Small intestine (tissue), 7 donors: ENCODE measurements at regions not wholly inside any gene's neighbourhood (a gene's known extent, or its start where the extent isn't known, plus 50 kb on each side); places are given as distances from the start of the nearest gene placed in this dataset.

Experiments used
- DNase-seq, 2 donors: peaks; one replicate each; pipeline versions ENCODE4 v3.0.0 to v3.0.0-alpha.2; 2013
- FAIRE-seq: peaks from 2 replicates; lab custom pipeline; 2012; peaks lifted over from hg19 to GRCh38; lab: Jason Lieb, UNC
- H3K27ac ChIP-seq, 3 donors: one replicate each; pipeline ENCODE4 v1.5.1; 2013; ENCODE audit warnings: low read length in 2 of 3, mild to moderate bottlenecking in 2 of 3, control low read depth in 1 of 3, inconsistent platforms in 1 of 3, low read depth in 1 of 3, moderate library complexity in 1 of 3
- H3K27me3 ChIP-seq, 3 donors: one replicate each; pipeline ENCODE4 v1.6.1; 2013; ENCODE audit warnings: low read length in 3 of 3, inconsistent platforms in 1 of 3; ENCODE audit not compliant: control insufficient read depth in 3 of 3, insufficient read depth in 3 of 3
- H3K36me3 ChIP-seq, 3 donors: one replicate each; pipeline ENCODE4 v1.6.1; 2013; ENCODE audit warnings: low read length in 3 of 3, inconsistent platforms in 1 of 3, low read depth in 1 of 3, mild to moderate bottlenecking in 1 of 3, moderate library complexity in 1 of 3; ENCODE audit not compliant: control insufficient read depth in 3 of 3, insufficient read depth in 2 of 3
- H3K4me1 ChIP-seq, 3 donors: one replicate each; pipeline ENCODE4 v1.6.1; 2013; ENCODE audit warnings: low read length in 2 of 3, inconsistent platforms in 1 of 3, low read depth in 1 of 3, mild to moderate bottlenecking in 1 of 3, moderate library complexity in 1 of 3; ENCODE audit not compliant: control insufficient read depth in 3 of 3, insufficient read depth in 2 of 3
- H3K4me3 ChIP-seq, 3 donors: one replicate each; pipeline ENCODE4 v1.5.1; 2013; ENCODE audit warnings: low read length in 3 of 3, control low read depth in 1 of 3, inconsistent platforms in 1 of 3, low read depth in 1 of 3, mild to moderate bottlenecking in 1 of 3, moderate library complexity in 1 of 3
- H3K9me3 ChIP-seq, 2 donors: one replicate each; pipeline ENCODE4 v1.6.1; 2013; ENCODE audit warnings: low read depth in 1 of 2, low read length in 1 of 2; ENCODE audit not compliant: control insufficient read depth in 2 of 2, insufficient read depth in 1 of 2
- WGBS, 3 donors: extraction: QIAGEN DNeasy Blood & Tissue Kit; methylation state at CpG; one replicate each; pipeline ENCODE4 v1.1.7; 2013; 5-methylcytosine and 5-hydroxymethylcytosine counted together
- donor health status: healthy with polysubstance abuse.
- donor health status: control.
- donor health status: control.
- donor health status: Bipolar disorder and iron deficiency.
- donor health status: healthy.

- FAIRE-seq = no peak
- Histone ChIP-seq H3K9me3 (peaks cover 0 to 2% of the 10 kb centered on the region in 2 donors), H3K36me3 (no peaks in the 10 kb centered on the region), H3K27me3 (no peaks in the 10 kb centered on the region), H3K4me3 (no peak overlapping the region), H3K27ac (no peak overlapping the region), H3K4me1 (no peaks in the 10 kb centered on the region)
- no peak for DNase-seq
- WGBS, 3 donors = 82 to 88% (median 84%) methylated on average over 8 of the region's 8 CpGs
Measured at GRCh38 chr5:103434057-103434456, 128.5 kb downstream of the NUDT12 start.

- no peak overlapping the region for H3K27ac ChIP-seq
- H3K4me3 ChIP-seq = no peak overlapping the region
- no peaks in the 10 kb centered on the region for H3K4me1 ChIP-seq
- H3K9me3 ChIP-seq = peaks cover 0 to 2% of the 10 kb centered on the region in 2 donors
- WGBS, 3 donors = 95 to 97% (median 96%) methylated on average over 1 of the region's 1 CpG
- DNase-seq (no peak), FAIRE-seq (no peak)
- H3K36me3 ChIP-seq = no peaks in the 10 kb centered on the region
- no peaks in the 10 kb centered on the region for H3K27me3 ChIP-seq
Measured at GRCh38 chr5:103433211-103433610, 129.4 kb downstream of the NUDT12 start.

GRCh38 chr5:103428923-103429322 is 133.7 kb downstream of the NUDT12 start:
- Histone ChIP-seq H3K27ac (no peak overlapping the region), H3K36me3 (no peaks in the 10 kb centered on the region), H3K9me3 (no peaks in the 10 kb centered on the region), H3K4me3 (no peak overlapping the region), H3K27me3 (no peaks in the 10 kb centered on the region), H3K4me1 (no peaks in the 10 kb centered on the region)
- no peak for FAIRE-seq
- DNase-seq = no peak
- WGBS, 3 donors = 82 to 88% (median 83%) methylated on average over 2 of the region's 2 CpGs

- Histone ChIP-seq H3K27ac (no peak overlapping the region), H3K9me3 (no peaks in the 10 kb centered on the region), H3K4me3 (no peak overlapping the region), H3K36me3 (no peaks in the 10 kb centered on the region), H3K27me3 (no peaks in the 10 kb centered on the region), H3K4me1 (no peaks in the 10 kb centered on the region)
- FAIRE-seq = no peak
- 66 to 73% (median 73%) methylated on average over 6 of the region's 6 CpGs for WGBS, 3 donors
- peak in 1 of 2 donors; percentile 10 for DNase-seq
Measured at GRCh38 chr5:103428411-103428871, 134.1 kb downstream of the NUDT12 start.

- WGBS, 3 donors = 84 to 90% (median 90%) methylated on average over 3 of the region's 3 CpGs
Measured at GRCh38 chr5:103427326-103427725, 135.3 kb downstream of the NUDT12 start.

DNA sequence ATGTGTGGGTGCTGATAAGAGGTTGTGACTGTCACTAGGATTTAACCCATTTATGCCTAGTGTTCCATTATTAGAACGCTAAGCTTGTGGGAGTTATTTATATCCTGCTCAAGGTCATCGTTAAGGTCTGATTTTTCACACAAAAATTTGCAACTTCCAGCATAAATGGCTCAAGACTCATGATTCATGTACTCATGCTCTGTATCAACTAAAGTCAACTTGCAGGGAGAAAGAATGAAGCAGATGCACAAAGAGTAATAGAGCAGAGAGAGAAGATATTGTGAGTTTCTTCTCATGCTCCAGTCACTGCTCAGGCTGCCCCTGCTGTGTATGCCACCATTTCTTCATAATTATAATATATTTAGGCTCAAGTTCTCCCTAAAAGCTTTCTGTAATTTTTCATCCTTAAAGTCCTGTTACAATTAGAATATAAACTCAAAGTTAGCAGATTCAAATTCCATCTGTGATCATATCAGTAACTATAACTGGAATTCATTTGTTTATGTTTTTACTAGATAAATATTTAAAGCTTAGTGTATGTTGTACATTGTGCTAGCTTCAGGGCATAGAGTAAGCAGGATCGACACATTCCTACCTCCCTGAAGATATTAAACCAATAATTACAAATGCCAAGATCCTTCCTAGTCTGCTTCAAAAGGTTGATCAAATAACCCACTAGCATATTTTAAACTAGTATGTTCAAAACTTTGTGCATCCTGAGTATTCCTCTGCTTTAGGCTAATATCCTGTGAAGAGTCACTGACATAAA is 136.7 kb downstream of the NUDT12 start:
- Histone ChIP-seq H3K36me3 (no peaks in the 10 kb centered on the region), H3K4me3 (no peak overlapping the region), H3K27ac (no peak overlapping the region), H3K9me3 (no peaks in the 10 kb centered on the region), H3K4me1 (no peaks in the 10 kb centered on the region), H3K27me3 (no peaks in the 10 kb centered on the region)
- DNase-seq (no peak), FAIRE-seq (no peak)
- WGBS, 3 donors = 67 to 83% (median 83%) methylated on average over 3 of the region's 3 CpGs

More at GRCh38 chr5:103427326-103427725, 135.3 kb downstream of the NUDT12 start:
- Histone ChIP-seq H3K9me3 (no peaks in the 10 kb centered on the region), H3K27ac (no peak overlapping the region), H3K27me3 (no peaks in the 10 kb centered on the region), H3K36me3 (no peaks in the 10 kb centered on the region), H3K4me3 (no peak overlapping the region), H3K4me1 (no peaks in the 10 kb centered on the region)
- no peak for DNase-seq
- FAIRE-seq = no peak

DNA sequence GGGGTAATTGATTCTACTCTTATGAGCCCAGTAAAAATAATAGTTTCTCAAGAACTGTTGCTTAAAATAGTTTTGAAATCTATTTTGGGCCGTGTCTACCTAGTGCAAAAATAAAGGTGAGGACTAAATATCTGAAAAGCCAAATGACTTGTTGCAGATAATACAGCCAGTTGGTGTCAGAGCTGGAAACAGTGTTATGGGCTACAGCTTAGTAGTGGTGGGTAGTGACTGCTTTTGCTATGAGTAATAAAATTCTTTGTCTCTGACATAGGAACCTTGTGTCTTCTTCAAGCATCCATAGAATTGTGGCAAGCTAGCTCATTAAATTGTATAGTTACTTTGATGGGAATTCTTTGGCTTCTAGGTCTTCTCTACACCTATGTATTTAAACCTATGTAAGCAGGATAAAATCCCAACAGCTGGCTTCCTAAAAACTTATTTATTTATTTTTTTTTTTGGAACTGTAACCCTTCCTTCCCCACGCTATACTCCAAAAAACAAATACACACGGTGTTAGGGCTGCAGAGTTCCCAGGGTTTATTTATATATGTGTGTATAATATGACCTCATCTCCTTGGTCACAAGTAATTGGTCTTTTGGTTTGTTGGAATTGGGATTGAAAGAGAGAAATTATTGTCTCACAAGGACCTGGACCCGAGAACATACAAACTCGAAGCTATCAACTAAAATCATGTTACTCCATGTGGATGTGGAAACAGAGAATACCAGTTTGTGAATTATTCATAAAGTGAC is 138.0 kb downstream of the NUDT12 start:
- DNase-seq = no peak
- no peak for FAIRE-seq
- Histone ChIP-seq H3K27ac (no peak overlapping the region), H3K4me1 (no peaks in the 10 kb centered on the region), H3K9me3 (no peaks in the 10 kb centered on the region), H3K36me3 (no peaks in the 10 kb centered on the region), H3K4me3 (no peak overlapping the region), H3K27me3 (no peaks in the 10 kb centered on the region)
- WGBS, 3 donors = 77 to 82% (median 80%) methylated on average over 5 of the region's 5 CpGs

- 28 to 53% (median 30%) methylated on average over 2 of the region's 2 CpGs for WGBS, 3 donors
Measured at GRCh38 chr5:103424026-103424425, 138.6 kb downstream of the NUDT12 start.

More at GRCh38 chr5:103424026-103424425, 138.6 kb downstream of the NUDT12 start:
- Histone ChIP-seq H3K36me3 (no peaks in the 10 kb centered on the region), H3K27ac (no peak overlapping the region), H3K9me3 (no peaks in the 10 kb centered on the region), H3K27me3 (no peaks in the 10 kb centered on the region), H3K4me1 (no peaks in the 10 kb centered on the region), H3K4me3 (no peak overlapping the region)
- FAIRE-seq (no peak), DNase-seq (no peak)
